Gastroesophageal sphincter (tissue), 3 donors: ENCODE measurements at regions not wholly inside any gene's neighbourhood (a gene's known extent, or its start where the extent isn't known, plus 50 kb on each side); places are given as distances from the start of the nearest gene placed in this dataset.

ENCODE experiments used
- CTCF ChIP-seq, 4 experiments: fragments of 200-600 bp in 2 of 4; fragments of 450-650 bp in 2 of 4; sonication (generic) in 1 of 4; IDR thresholded peaks; one replicate each; pipeline ENCODE4 v1.5.1; 2017 to 2019; ENCODE audit warnings: antibody characterized with exemption in 4 of 4, mild to moderate bottlenecking in 2 of 4, moderate library complexity in 2 of 4
- EP300 ChIP-seq: sonication (generic); formaldehyde crosslinking; IDR thresholded peaks from one replicate; pipeline ENCODE4 v1.6.1; 2017; ENCODE audit warnings: antibody characterized with exemption, mild to moderate bottlenecking
- POLR2A ChIP-seq, 2 donors: fragments of 450-650 bp; IDR thresholded peaks; one replicate each; pipeline ENCODE4 v1.6.1; 2017; ENCODE audit warnings: antibody characterized with exemption in 2 of 2, mild to moderate bottlenecking in 2 of 2, moderate library complexity in 1 of 2
- POLR2AphosphoS5 ChIP-seq: sonication (generic); formaldehyde crosslinking; IDR thresholded peaks from one replicate; pipeline ENCODE4 v1.6.1; 2017; ENCODE audit warnings: antibody characterized with exemption

- peak in 1 of 4 experiments; percentile 2 for TF ChIP-seq CTCF (IDR thresholded peaks at IDR 0.05)
- no peak for TF ChIP-seq POLR2A (IDR thresholded peaks at IDR 0.05)
- TF ChIP-seq EP300: no peak
- no peak for TF ChIP-seq POLR2AphosphoS5
Observed at GRCh38 chr7:88358526-88358838, 51.8 kb upstream of the STEAP4 start.
